ENCODE measurements at regions not wholly inside any gene's neighbourhood (a gene's known extent, or its start where the extent isn't known, plus 50 kb on each side); places are given as distances from the start of the nearest gene placed in this dataset.
"Not testable (repeated sequence)": the region's sequence is repeated elsewhere in the genome, so short reads cannot be mapped to it uniquely, and the experiment has no call there.

- Histone ChIP-seq H3K9ac (ENCODE audit: low read length) (no peak overlapping the region), H3K4me2 (ENCODE audit: low read length) (no peak overlapping the region), H3K79me2 (ENCODE audit: insufficient read depth, low read length) (no peaks in the 10 kb centered on the region), H3K36me3 (ENCODE audit: control insufficient read depth in 1 of 2, insufficient read depth in 2 of 2, low read length in 2 of 2) (no peaks in the 10 kb centered on the region), H3K9me2 (ENCODE audit: insufficient read depth) (no peaks in the 10 kb centered on the region), H3K27ac (ENCODE audit: low read depth, low read length) (no peak overlapping the region), H4K20me1 (ENCODE audit: insufficient read depth) (no peaks in the 10 kb centered on the region), H3K4me3 (replicated peaks in 1 of 2; ENCODE audit: low read depth in 1 of 2, low read length in 2 of 2) (no peak overlapping the region), H3K9me3 (ENCODE audit: control insufficient read depth in 1 of 2, insufficient read depth in 1 of 2, low read depth in 1 of 2, low read length in 2 of 2) (no peaks in the 10 kb centered on the region), H2AFZ (ENCODE audit: low read depth, low read length, poor library complexity, severe bottlenecking) (no peak overlapping the region), H3K27me3 (ENCODE audit: insufficient read depth, low read length) (no peaks in the 10 kb centered on the region), H3K4me1 (ENCODE audit: control insufficient read depth in 1 of 2, insufficient read depth in 2 of 2, low read length in 2 of 2) (no peaks in the 10 kb centered on the region)
- BruUV-seq (replicated peaks), result no TSS peak
- intact Hi-C loops (cut with micrococcal nuclease), result no loop called here
- CTCF ChIA-PET, result no interaction called here
- POLR2A ChIA-PET, result no interaction called here
- ATAC-seq (no peak), DNase-seq (ENCODE audit: low read depth, low spot score) (no peak)
- TF ChIP-seq ZBTB33 (IDR thresholded peaks at IDR 0.05; ENCODE audit: extremely low read depth, insufficient replicate concordance, low read length) (no peak), RAD21 (IDR thresholded peaks at IDR 0.05; ENCODE audit: low read depth) (no peak), CEBPB (IDR thresholded peaks at IDR 0.05; ENCODE audit: low read depth) (no peak), REST (IDR thresholded peaks at IDR 0.05; ENCODE audit: low read depth) (no peak), EGR1 (IDR thresholded peaks at IDR 0.05; ENCODE audit: low read depth) (no peak), TCF7L2 (IDR thresholded peaks at IDR 0.05; ENCODE audit: borderline replicate concordance, extremely low read depth, insufficient read depth, insufficient read length) (no peak), POLR2A (IDR thresholded peaks at IDR 0.05; ENCODE audit: borderline replicate concordance, extremely low read depth, insufficient read depth, insufficient read length) (no peak), MAX (IDR thresholded peaks at IDR 0.05) (no peak), SRF (IDR thresholded peaks at IDR 0.05; ENCODE audit: low read depth) (no peak), SP1 (IDR thresholded peaks at IDR 0.05; ENCODE audit: low read depth) (no peak), ZFX (IDR thresholded peaks at IDR 0.05) (no peak), ELF1 (IDR thresholded peaks at IDR 0.05; ENCODE audit: borderline replicate concordance, low read depth) (no peak)
- RAD21 ChIA-PET (ENCODE audit: low non-redundant PET in 1 of 2, low total read pairs in 2 of 2, uncharacterized antibody in 2 of 2, unreplicated experiment in 2 of 2), result no interaction called here
These were observed 134.7 kb upstream of the RSPO3 start for GRCh38 chr6:126983779-126984178.

- H3K9me2 ChIP-seq (ENCODE audit: insufficient read depth); H3K4me1 ChIP-seq (ENCODE audit: control insufficient read depth in 1 of 2, insufficient read depth in 2 of 2, low read length in 2 of 2); H3K9me3 ChIP-seq (ENCODE audit: control insufficient read depth in 1 of 2, insufficient read depth in 1 of 2, low read depth in 1 of 2, low read length in 2 of 2); POLR2A ChIA-PET; H3K36me3 ChIP-seq (ENCODE audit: control insufficient read depth in 1 of 2, insufficient read depth in 2 of 2, low read length in 2 of 2); H3K9ac ChIP-seq (ENCODE audit: low read length); DNase-seq (ENCODE audit: low read depth, low spot score); RAD21 ChIA-PET (ENCODE audit: low non-redundant PET in 1 of 2, low total read pairs in 2 of 2, uncharacterized antibody in 2 of 2, unreplicated experiment in 2 of 2); H3K79me2 ChIP-seq (ENCODE audit: insufficient read depth, low read length); H3K27ac ChIP-seq (ENCODE audit: low read depth, low read length); H3K4me3 ChIP-seq (replicated peaks in 1 of 2; ENCODE audit: low read depth in 1 of 2, low read length in 2 of 2); CTCF ChIA-PET; ATAC-seq; H3K27me3 ChIP-seq (ENCODE audit: insufficient read depth, low read length); intact Hi-C loops (cut with micrococcal nuclease); H2AFZ ChIP-seq (ENCODE audit: low read depth, low read length, poor library complexity, severe bottlenecking); H3K4me2 ChIP-seq (ENCODE audit: low read length); BruUV-seq (replicated peaks); H4K20me1 ChIP-seq (ENCODE audit: insufficient read depth): not testable (repeated sequence)
These were observed 130.3 kb upstream of the RSPO3 start for GRCh38 chr6:126988125-126988524.
